Stimulated activated naive CD8-positive, alpha-beta T cell treated with anti-CD3 and anti-CD28 coated beads, Interleukin-15, Interleukin-2, amounts not matched to agents 100 U/mL and 50 U/mL, for 24 hours (primary cell): ENCODE measurements at regions not wholly inside any gene's neighbourhood (a gene's known extent, or its start where the extent isn't known, plus 50 kb on each side); places are given as distances from the start of the nearest gene placed in this dataset.
"Not testable (repeated sequence)": the region's sequence is repeated elsewhere in the genome, so short reads cannot be mapped to it uniquely, and the experiment has no call there.

Source experiments
- ATAC-seq: fragments of 150-1000 bp; cut with Tn5 transposase; one replicate; pipeline ENCODE4 v1.10.0; 2021
- DNase-seq: peaks from one replicate; pipeline ENCODE4 v3.0.0; 2021

DNA sequence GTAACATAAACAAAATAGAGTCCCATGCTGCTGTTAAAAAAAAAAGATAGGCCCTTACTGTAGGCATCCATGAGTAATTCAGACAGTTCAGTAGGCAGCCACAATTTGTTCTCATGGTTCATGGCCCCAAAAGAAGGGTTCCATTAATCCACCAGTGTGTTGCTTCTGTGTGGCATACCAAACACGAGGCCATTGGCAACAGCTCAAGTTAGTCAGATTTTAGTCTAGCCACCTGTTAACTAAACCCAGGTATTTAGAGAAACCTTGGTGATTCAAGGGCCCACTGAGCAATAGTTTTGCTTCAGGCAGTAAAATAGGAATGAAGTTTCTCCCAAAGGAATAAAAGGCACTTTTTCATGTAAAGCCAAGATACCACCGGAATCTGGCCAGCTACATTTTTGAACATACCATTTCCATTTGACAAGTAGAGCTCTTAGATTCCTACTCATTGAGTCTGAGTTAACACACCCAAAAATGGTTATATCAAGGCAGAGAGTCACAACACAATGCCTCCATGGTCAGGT lies 80.1 kb upstream of the SRD5A2 start:
- ATAC-seq (no peak), DNase-seq (no peak)

- DNase-seq: no peak
- ATAC-seq: no peak
These were observed 79.4 kb upstream of the SRD5A2 start for GRCh38 chr2:31660165-31660564.

- ATAC-seq: no peak
- no peak for DNase-seq
These were observed 73.5 kb upstream of the SRD5A2 start for GRCh38 chr2:31654241-31654640.

- no peak for DNase-seq
- ATAC-seq: no peak
These were observed 71.0 kb upstream of the SRD5A2 start for GRCh38 chr2:31651736-31652135.

- DNase-seq (no peak), ATAC-seq (no peak)
These were observed 70.5 kb upstream of the SRD5A2 start for GRCh38 chr2:31651267-31651666.

DNA sequence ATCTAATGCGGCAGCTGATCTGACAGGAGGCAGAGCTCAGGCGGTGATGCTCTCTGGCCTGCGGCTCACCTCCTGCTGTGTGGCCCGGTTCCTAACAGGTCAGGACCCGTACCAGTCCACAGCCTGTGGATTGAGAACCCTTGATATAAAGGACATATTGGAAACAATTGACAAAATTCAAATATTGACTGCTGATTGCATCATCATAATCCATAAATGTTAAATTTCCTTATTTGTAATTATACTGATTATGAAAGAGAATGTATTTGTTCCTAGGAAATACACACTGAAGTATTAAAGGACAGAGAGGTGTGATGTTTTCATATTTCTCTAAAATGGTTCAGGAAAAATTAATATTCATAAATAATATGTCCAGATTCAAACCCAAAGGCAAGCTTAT lies 63.8 kb upstream of the SRD5A2 start:
- DNase-seq (no peak), ATAC-seq (no peak)

DNA sequence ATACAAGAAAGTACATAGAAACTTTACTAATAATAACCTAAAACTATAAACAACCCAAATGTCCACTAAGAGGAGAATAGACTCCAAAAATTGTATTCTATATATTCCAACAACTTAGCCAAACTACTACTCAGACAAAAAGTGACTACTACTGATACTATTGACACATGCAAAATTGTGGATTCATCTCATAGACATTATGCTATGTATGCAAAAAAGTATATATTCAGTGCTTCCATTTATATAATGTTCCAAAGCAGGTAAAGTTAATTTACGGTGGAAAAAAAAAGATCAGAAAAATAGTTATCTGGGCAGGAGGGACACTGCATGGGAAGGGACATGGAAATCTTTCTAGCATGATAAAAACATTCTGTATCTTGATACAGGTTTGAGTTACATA lies 62.0 kb upstream of the SRD5A2 start:
- DNase-seq: no peak
- ATAC-seq: no peak

GRCh38 chr2:31632201-31632600 lies 51.5 kb upstream of the SRD5A2 start:
- not testable (repeated sequence) for ATAC-seq, DNase-seq
